Hematopoietic multipotent progenitor cell treated with erythropoietin and hydrocortisone succinate and interleukin-3 and kit ligand, for 17 days (in vitro differentiated cells): ENCODE measurements at regions not wholly inside any gene's neighbourhood (a gene's known extent, or its start where the extent isn't known, plus 50 kb on each side); places are given as distances from the start of the nearest gene placed in this dataset.

ENCODE experiments used
- DNase-seq: peaks from one replicate; pipeline ENCODE4 v3.0.0-alpha.2; 2015; ENCODE audit warnings: low spot score

DNA sequence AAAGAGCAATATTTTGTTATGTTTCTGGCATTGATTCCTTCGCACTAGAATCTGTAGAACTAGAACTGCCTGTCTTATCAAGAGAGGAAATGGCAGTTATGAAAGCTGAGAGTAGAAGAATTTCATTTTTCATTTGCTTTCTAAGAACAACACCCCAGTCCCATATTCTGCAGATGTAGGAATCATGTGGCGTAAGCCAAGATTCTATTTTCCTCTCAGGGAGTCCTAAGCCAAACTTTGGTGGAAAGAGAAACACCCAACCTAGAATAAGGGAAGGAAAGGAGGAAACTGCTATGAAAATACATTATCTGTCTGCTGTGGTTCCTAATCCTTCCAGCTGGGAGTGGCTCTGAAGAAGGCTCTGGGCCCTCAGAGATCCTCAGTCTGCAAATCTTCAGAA, 1176.9 kb upstream of the C9orf72 start:
- DNase-seq, result no peak

DNA sequence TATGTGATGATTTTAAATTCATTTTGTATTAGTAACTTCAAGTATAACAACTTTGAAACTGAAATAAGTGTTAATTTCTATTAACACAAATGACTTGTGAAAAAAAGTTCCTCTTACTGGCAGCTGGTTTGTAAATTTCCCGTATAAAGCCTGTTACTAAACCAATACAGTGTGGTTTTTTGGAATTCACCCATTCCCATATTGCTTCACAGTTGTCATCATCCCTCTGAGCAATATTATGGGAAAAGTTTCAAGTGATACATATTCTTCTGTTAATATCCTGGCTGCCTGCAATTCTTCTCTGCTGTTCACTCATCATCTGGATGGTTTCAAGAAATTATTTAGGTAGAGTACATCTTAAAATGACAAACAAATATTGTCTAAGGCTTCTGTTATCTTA, 1185.1 kb upstream of the C9orf72 start:
- DNase-seq, result no peak

GRCh38 chr9:28758971-28759370, 1185.7 kb upstream of the C9orf72 start:
- DNase-seq, result no peak

GRCh38 chr9:28762167-28762566, 1188.9 kb upstream of the C9orf72 start:
- no peak for DNase-seq

DNA sequence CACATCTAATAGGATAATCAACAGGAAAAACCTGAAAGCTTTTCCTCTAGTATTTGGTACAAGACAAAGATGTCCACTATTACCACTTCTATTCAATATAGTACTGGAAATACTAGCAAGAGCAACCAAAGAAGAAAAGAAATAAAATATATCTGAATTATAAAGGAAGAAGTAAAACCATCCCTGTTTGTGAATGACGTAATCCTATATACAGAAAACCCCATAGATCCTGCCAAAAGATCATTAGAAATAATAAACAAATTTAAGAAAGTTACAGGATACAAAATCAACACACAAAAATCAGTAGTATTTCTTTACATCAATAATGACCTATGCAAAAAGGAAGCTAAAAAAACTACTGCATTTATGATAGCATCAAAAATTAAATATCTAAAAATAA, 1191.3 kb upstream of the C9orf72 start:
- DNase-seq, result no peak

- no peak for DNase-seq
Measured at GRCh38 chr9:28770226-28770625, 1196.9 kb upstream of the C9orf72 start.

DNA sequence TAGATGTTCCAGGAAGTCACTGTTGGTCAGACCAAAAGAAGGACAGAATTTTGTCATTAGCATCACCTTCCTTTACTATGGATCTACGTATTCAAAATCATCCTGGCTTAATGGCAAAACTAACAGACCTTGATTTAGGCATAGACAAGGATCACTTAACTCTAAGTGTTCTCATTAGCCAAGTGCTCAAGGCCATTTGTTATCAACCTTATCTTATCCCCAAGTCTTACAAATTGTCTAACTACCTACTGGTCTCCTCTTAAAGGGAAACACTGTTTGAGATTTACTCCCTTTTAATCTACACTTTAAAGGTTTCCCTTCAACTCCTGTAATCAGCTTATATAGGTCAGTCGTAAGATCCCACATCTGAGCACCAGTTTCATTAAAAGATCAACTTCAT, 1197.5 kb upstream of the C9orf72 start:
- DNase-seq, result no peak

GRCh38 chr9:28774433-28775235, 1201.4 kb upstream of the C9orf72 start:
- DNase-seq, result no peak

GRCh38 chr9:28779243-28779642, 1206.0 kb upstream of the C9orf72 start:
- DNase-seq, result no peak

DNA sequence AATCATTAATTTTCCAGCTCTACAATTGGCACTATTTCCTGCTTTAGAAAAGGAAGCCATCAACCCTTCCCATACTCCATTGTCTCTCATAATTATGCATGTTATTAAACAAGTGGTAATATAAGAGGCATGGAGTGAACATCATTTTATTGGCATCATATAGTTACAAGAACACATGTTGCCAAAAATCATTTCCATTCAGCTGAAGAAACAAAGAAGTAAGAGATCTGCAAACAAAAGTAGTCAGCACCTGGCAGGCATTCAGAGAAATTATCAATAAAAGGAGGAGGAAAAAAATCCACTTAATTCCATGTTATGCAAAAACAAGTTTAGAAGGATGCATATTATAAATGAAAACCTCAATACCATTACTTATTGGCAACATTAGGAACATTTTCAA, 1208.2 kb upstream of the C9orf72 start:
- no peak for DNase-seq

DNA sequence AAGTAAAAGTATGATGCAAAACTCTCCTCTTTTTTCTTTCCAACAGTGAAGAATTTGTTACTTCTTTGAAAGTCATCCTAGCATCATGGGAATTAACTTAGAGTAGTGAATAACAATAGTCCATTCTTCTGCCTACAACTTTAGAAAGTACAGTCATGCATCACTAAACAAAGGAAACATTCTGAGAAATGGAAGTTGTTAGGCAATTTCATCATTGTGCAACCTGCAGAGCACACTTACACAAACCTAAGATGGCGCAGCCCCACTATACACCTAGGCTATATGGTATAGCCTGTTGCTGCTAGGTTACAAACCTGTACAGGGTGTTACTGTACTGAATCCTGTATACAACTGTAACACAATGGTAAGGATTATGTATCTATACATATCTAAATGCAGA, 1209.3 kb upstream of the C9orf72 start:
- DNase-seq, result no peak

DNA sequence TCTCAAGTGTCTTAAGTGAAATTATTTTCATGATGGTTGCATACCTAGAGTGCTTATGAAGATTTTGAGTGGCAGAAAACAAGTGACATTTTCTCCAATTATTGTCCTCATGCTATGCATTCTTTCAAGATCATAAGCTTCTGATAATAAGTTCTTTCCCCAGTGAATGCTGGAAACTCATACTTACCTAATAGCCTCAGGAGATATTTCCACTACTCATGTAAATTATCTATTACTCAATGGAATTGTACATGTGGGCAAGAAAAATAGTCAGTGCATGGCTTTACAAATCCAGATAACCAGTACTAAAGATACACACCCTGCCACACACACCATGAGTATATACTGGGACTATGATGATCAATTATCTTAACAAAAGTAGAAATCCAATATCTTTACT, 1219.4 kb upstream of the C9orf72 start:
- DNase-seq, result no peak

DNA sequence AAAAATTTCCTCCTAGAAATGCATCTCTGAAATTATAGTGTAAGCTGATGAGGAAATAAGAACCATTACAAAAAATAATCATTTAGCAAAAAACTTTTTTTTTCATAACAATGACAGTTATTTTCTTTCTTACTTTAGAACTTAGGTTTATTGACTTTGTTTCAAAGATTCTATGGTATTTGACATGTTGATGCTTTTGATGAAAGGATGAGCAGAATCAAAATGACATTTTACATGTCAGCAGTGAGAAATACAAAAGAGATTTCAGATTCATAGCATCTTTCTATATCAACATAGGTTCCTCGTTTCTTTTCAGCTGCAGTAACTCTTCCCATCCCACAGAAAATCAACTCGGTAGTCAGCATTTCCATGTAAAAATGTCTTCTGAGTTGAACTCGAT, 1226.6 kb upstream of the C9orf72 start:
- DNase-seq, result no peak

DNA sequence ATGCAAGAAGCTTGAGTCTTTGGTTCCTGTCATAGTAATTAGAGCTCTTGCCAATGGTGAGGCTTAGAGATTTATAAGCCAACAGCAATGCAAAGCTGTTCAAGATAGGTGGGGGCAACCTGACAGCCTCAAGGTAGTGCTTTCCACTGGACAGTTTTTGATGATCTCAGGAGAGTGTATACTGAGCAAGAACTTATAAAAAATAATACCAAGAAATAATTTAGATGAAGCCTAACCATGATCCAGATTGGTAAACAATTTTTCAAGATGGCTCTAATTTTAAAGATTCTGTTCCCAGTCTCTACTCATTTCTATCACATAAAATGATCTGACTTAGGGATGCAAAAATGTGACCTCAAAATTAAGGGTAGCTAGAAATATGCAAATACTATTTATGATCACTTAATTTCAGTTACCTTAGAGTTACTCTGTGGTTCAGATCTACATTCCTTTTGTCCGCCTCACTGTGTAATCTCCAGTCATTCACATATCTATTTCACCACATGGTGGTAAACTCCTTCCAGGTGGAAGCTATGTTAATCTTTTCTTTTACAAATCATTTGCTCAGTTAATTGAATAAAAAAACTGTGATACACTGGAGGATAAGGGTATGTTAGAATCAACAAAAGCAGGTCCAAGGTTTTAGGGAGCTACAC, 1228.0 kb upstream of the C9orf72 start:
- DNase-seq, result no peak

DNA sequence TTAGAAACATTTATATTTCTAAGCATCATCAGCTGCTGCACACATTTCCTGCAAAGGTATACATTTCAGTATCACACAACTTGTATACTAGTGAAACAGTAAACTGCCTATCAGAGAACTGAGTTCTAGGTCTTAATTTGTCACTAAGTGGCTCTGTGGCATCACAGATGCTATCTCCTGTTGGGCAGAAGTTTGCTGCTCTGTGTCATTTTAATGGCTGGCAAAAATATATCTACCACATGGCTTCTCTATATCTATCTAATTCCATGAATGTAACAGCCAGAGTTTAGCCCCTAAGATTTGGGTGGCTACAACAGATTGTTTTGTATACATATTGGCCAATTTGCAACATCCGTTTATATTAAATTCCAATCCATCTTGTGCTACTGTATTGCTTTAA, 1231.9 kb upstream of the C9orf72 start:
- DNase-seq, result no peak

- DNase-seq, result no peak
Measured at GRCh38 chr9:28808042-28808441, 1234.8 kb upstream of the C9orf72 start.

DNA sequence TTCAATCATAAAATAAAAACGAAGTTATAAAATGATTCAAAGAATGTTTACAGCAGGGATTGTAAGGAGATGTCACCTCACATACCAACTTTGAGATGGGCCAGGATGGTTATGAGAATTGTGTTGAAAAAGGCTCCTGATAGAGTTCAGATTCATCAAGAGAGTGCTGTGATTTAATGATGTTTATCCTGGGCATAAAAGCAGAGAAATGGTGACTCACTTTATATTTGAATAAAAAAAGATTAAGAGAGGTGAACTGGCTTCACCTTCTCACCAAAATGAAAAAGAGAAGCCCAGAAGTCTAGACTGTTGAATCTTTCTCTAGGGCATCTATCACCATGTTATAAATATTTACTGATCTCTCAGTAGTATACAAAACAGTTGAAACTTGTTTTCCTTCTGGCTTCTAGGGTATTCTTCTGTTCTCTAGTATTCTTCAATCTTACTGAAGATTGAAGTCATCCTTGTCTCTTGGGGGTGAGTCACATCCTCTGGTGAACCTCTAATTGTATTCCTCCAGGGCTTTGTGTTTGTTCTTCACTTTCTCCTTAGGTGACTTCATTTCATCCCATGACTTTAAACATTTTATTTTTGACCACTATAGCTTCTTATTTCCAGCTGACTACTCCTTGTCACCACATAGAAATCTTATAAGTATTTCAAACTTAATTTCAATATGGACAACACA, 1237.3 kb upstream of the C9orf72 start:
- DNase-seq, result no peak

GRCh38 chr9:28820741-28821140, 1247.5 kb upstream of the C9orf72 start:
- DNase-seq, result no peak

DNA sequence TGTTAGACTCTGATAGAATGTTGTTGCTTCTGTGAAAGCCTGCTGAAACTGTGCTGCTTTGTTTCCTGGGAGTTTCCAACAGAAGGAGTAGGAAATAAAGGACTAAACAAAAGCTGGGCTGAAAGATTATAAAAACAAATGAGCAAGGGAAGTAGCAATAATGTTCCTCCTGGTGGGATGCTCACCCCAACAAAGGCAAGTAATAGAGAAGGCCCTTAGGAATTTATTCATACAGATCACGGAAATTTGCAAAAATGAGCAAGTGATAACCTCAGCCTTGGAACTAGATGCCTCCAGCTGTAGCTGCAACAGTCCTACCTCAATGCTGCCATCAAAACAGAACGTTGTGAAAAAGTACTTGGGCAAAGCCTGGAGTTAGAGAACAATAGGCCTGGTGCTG, 1248.0 kb upstream of the C9orf72 start:
- DNase-seq, result no peak

DNA sequence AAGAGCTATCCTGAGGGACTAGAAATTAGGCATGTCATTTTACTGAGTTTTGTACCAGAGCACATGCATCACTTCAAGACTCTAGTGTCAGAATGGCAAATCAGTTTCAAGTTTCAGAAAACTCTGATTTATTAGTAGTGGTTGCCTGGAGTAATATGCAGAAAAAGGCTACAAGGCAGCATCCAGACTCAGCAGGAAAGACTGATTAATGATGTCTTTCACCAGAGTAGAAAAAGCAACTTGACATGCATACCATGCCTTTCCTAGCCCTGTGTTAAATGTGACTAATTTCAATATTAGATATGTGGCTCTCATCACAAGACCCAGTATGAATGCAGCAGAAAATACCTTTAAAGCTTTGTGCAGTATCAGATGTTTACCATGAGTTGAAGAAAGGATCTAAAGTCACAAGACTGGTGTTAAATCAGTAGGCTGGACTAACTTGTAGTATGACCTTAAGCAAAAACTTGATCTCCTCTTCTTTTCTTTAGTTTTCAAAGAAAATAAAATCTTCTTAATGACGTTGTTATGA, 1251.2 kb upstream of the C9orf72 start:
- DNase-seq, result no peak

DNA sequence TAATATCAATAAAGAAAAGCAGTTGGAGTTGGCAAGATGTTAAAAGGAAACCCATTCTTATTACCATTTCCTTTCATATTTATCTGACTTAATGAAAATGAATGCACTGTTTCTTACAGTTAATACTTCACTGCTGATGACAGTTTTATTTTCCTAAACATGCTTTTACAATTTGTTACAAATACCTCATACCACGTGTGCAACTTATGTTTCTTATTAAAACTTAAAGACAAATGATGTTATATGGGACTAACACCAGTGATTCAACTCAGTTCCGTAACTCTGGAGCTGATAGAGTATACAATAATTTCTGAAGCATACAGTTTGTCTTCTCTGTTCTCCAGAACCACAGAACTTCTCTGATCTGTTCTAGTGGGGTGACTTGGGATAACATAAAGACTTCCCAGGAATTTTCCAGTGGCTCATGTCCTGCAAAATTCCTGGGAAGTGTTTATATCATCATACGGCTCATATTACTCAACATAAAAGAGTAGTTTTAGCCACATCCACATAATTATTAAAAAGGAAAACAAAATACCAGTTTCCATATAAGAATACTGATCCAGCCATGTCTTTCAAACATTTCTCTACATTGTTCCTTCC, 1259.0 kb upstream of the C9orf72 start:
- no peak for DNase-seq

- DNase-seq, result no peak
Measured at GRCh38 chr9:28834156-28834555, 1260.9 kb upstream of the C9orf72 start.
